ENCODE measurements at regions not wholly inside any gene's neighbourhood (a gene's known extent, or its start where the extent isn't known, plus 50 kb on each side); places are given as distances from the start of the nearest gene placed in this dataset.

GRCh38 chr5:8137941-8138550, 269.1 kb downstream of the MTRR start:
- Histone ChIP-seq H3K27me3 (ENCODE audit: control insufficient read depth, insufficient read depth, low read length) (no peaks in the 10 kb centered on the region), H3K36me3 (ENCODE audit: control insufficient read depth, insufficient read depth, low read length) (no peaks in the 10 kb centered on the region), H3K9ac (ENCODE audit: low read depth, low read length) (no peak overlapping the region), H3K4me1 (ENCODE audit: control insufficient read depth, insufficient read depth, low read length) (no peaks in the 10 kb centered on the region), H3K4me3 (ENCODE audit: low read depth, low read length) (no peak overlapping the region), H3K9me3 (ENCODE audit: control insufficient read depth, insufficient read depth, low read length) (no peaks in the 10 kb centered on the region), H3K27ac (ENCODE audit: low read depth, low read length) (no peak overlapping the region)

- Histone ChIP-seq H3K4me3 (ENCODE audit: low read depth, low read length) (no peak overlapping the region), H3K27ac (ENCODE audit: low read depth, low read length) (no peak overlapping the region), H3K9ac (ENCODE audit: low read depth, low read length) (no peak overlapping the region), H3K9me3 (ENCODE audit: control insufficient read depth, insufficient read depth, low read length) (no peaks in the 10 kb centered on the region), H3K36me3 (ENCODE audit: control insufficient read depth, insufficient read depth, low read length) (no peaks in the 10 kb centered on the region), H3K4me1 (ENCODE audit: control insufficient read depth, insufficient read depth, low read length) (no peaks in the 10 kb centered on the region), H3K27me3 (ENCODE audit: control insufficient read depth, insufficient read depth, low read length) (no peaks in the 10 kb centered on the region)
These were observed 269.9 kb downstream of the MTRR start for GRCh38 chr5:8138884-8139283.

- Histone ChIP-seq H3K36me3 (ENCODE audit: control insufficient read depth, insufficient read depth, low read length) (no peaks in the 10 kb centered on the region), H3K4me1 (ENCODE audit: control insufficient read depth, insufficient read depth, low read length) (no peaks in the 10 kb centered on the region), H3K4me3 (ENCODE audit: low read depth, low read length) (no peak overlapping the region), H3K27ac (ENCODE audit: low read depth, low read length) (no peak overlapping the region), H3K27me3 (ENCODE audit: control insufficient read depth, insufficient read depth, low read length) (no peaks in the 10 kb centered on the region), H3K9me3 (ENCODE audit: control insufficient read depth, insufficient read depth, low read length) (no peaks in the 10 kb centered on the region), H3K9ac (ENCODE audit: low read depth, low read length) (no peak overlapping the region)
These were observed 281.8 kb downstream of the MTRR start for GRCh38 chr5:8150791-8151190.

- Histone ChIP-seq H3K36me3 (ENCODE audit: control insufficient read depth, insufficient read depth, low read length) (no peaks in the 10 kb centered on the region), H3K27ac (ENCODE audit: low read depth, low read length) (no peak overlapping the region), H3K4me3 (ENCODE audit: low read depth, low read length) (no peak overlapping the region), H3K27me3 (ENCODE audit: control insufficient read depth, insufficient read depth, low read length) (no peaks in the 10 kb centered on the region), H3K9ac (ENCODE audit: low read depth, low read length) (no peak overlapping the region), H3K9me3 (ENCODE audit: control insufficient read depth, insufficient read depth, low read length) (no peaks in the 10 kb centered on the region), H3K4me1 (ENCODE audit: control insufficient read depth, insufficient read depth, low read length) (no peaks in the 10 kb centered on the region)
These were observed 287.8 kb downstream of the MTRR start for GRCh38 chr5:8156706-8157105.

- Histone ChIP-seq H3K27me3 (ENCODE audit: control insufficient read depth, insufficient read depth, low read length) (no peaks in the 10 kb centered on the region), H3K27ac (ENCODE audit: low read depth, low read length) (no peak overlapping the region), H3K9ac (ENCODE audit: low read depth, low read length) (no peak overlapping the region), H3K4me3 (ENCODE audit: low read depth, low read length) (no peak overlapping the region), H3K36me3 (ENCODE audit: control insufficient read depth, insufficient read depth, low read length) (no peaks in the 10 kb centered on the region), H3K4me1 (ENCODE audit: control insufficient read depth, insufficient read depth, low read length) (no peaks in the 10 kb centered on the region), H3K9me3 (ENCODE audit: control insufficient read depth, insufficient read depth, low read length) (no peaks in the 10 kb centered on the region)
These were observed 288.4 kb downstream of the MTRR start for GRCh38 chr5:8157320-8157822.

- H3K9me3 ChIP-seq (ENCODE audit: control insufficient read depth, insufficient read depth, low read length), result no peaks in the 10 kb centered on the region
- no peak overlapping the region for H3K4me3 ChIP-seq (ENCODE audit: low read depth, low read length)
- H3K4me1 ChIP-seq (ENCODE audit: control insufficient read depth, insufficient read depth, low read length), result 0 out of 2 replicates have a peak, but pooled peaks cover 10% of the 10 kb centered on the region
- no peak overlapping the region for H3K9ac ChIP-seq (ENCODE audit: low read depth, low read length)
- no peaks in the 10 kb centered on the region for H3K36me3 ChIP-seq (ENCODE audit: control insufficient read depth, insufficient read depth, low read length)
- H3K27ac ChIP-seq (ENCODE audit: low read depth, low read length), result no peak overlapping the region
- no peaks in the 10 kb centered on the region for H3K27me3 ChIP-seq (ENCODE audit: control insufficient read depth, insufficient read depth, low read length)
These were observed 307.2 kb downstream of the MTRR start for GRCh38 chr5:8176101-8176693.

- no peaks in the 10 kb centered on the region for H3K9me3 ChIP-seq (ENCODE audit: control insufficient read depth, insufficient read depth, low read length)
These were observed 315.6 kb downstream of the MTRR start for GRCh38 chr5:8184455-8185063.

GRCh38 chr5:8185852-8186251, 316.9 kb downstream of the MTRR start:
- Histone ChIP-seq H3K36me3 (ENCODE audit: control insufficient read depth, insufficient read depth, low read length) (no peaks in the 10 kb centered on the region), H3K9ac (ENCODE audit: low read depth, low read length) (no peak overlapping the region), H3K4me1 (ENCODE audit: control insufficient read depth, insufficient read depth, low read length) (0 out of 2 replicates have a peak, but pooled peaks cover 3% of the 10 kb centered on the region), H3K9me3 (ENCODE audit: control insufficient read depth, insufficient read depth, low read length) (no peaks in the 10 kb centered on the region), H3K27me3 (ENCODE audit: control insufficient read depth, insufficient read depth, low read length) (no peaks in the 10 kb centered on the region), H3K4me3 (ENCODE audit: low read depth, low read length) (no peak overlapping the region), H3K27ac (ENCODE audit: low read depth, low read length) (no peak overlapping the region)

More at GRCh38 chr5:8184455-8185063, 315.6 kb downstream of the MTRR start:
- H3K27me3 ChIP-seq (ENCODE audit: control insufficient read depth, insufficient read depth, low read length), result no peaks in the 10 kb centered on the region
- H3K27ac ChIP-seq (ENCODE audit: low read depth, low read length), result no peak overlapping the region
- H3K4me3 ChIP-seq (ENCODE audit: low read depth, low read length), result no peak overlapping the region
- H3K9ac ChIP-seq (ENCODE audit: low read depth, low read length), result no peak overlapping the region
- H3K4me1 ChIP-seq (ENCODE audit: control insufficient read depth, insufficient read depth, low read length), result 0 out of 2 replicates have a peak, but pooled peaks cover 10% of the 10 kb centered on the region
- H3K36me3 ChIP-seq (ENCODE audit: control insufficient read depth, insufficient read depth, low read length), result no peaks in the 10 kb centered on the region

- H3K4me3 ChIP-seq (ENCODE audit: low read depth, low read length), result no peak overlapping the region
- H3K27me3 ChIP-seq (ENCODE audit: control insufficient read depth, insufficient read depth, low read length), result no peaks in the 10 kb centered on the region
- H3K9me3 ChIP-seq (ENCODE audit: control insufficient read depth, insufficient read depth, low read length), result no peaks in the 10 kb centered on the region
- no peaks in the 10 kb centered on the region for H3K36me3 ChIP-seq (ENCODE audit: control insufficient read depth, insufficient read depth, low read length)
- H3K27ac ChIP-seq (ENCODE audit: low read depth, low read length), result no peak overlapping the region
- no peaks in the 10 kb centered on the region for H3K4me1 ChIP-seq (ENCODE audit: control insufficient read depth, insufficient read depth, low read length)
- no peak overlapping the region for H3K9ac ChIP-seq (ENCODE audit: low read depth, low read length)
These were observed 320.1 kb downstream of the MTRR start for GRCh38 chr5:8188874-8189565.

GRCh38 chr5:8192840-8193239, 323.9 kb downstream of the MTRR start:
- no peaks in the 10 kb centered on the region for H3K4me1 ChIP-seq (ENCODE audit: control insufficient read depth, insufficient read depth, low read length)
- H3K4me3 ChIP-seq (ENCODE audit: low read depth, low read length), result no peak overlapping the region
- H3K9ac ChIP-seq (ENCODE audit: low read depth, low read length), result no peak overlapping the region
- no peaks in the 10 kb centered on the region for H3K36me3 ChIP-seq (ENCODE audit: control insufficient read depth, insufficient read depth, low read length)
- no peak overlapping the region for H3K27ac ChIP-seq (ENCODE audit: low read depth, low read length)
- no peaks in the 10 kb centered on the region for H3K27me3 ChIP-seq (ENCODE audit: control insufficient read depth, insufficient read depth, low read length)
- H3K9me3 ChIP-seq (ENCODE audit: control insufficient read depth, insufficient read depth, low read length), result no peaks in the 10 kb centered on the region

- Histone ChIP-seq H3K4me1 (ENCODE audit: control insufficient read depth, insufficient read depth, low read length) (no peaks in the 10 kb centered on the region), H3K27me3 (ENCODE audit: control insufficient read depth, insufficient read depth, low read length) (no peaks in the 10 kb centered on the region), H3K27ac (ENCODE audit: low read depth, low read length) (no peak overlapping the region), H3K4me3 (ENCODE audit: low read depth, low read length) (no peak overlapping the region), H3K9me3 (ENCODE audit: control insufficient read depth, insufficient read depth, low read length) (no peaks in the 10 kb centered on the region), H3K36me3 (ENCODE audit: control insufficient read depth, insufficient read depth, low read length) (no peaks in the 10 kb centered on the region), H3K9ac (ENCODE audit: low read depth, low read length) (no peak overlapping the region)
These were observed 327.1 kb downstream of the MTRR start for GRCh38 chr5:8196061-8196460.
